ENCODE measurements at regions not wholly inside any gene's neighbourhood (a gene's known extent, or its start where the extent isn't known, plus 50 kb on each side); places are given as distances from the start of the nearest gene placed in this dataset.

DNA sequence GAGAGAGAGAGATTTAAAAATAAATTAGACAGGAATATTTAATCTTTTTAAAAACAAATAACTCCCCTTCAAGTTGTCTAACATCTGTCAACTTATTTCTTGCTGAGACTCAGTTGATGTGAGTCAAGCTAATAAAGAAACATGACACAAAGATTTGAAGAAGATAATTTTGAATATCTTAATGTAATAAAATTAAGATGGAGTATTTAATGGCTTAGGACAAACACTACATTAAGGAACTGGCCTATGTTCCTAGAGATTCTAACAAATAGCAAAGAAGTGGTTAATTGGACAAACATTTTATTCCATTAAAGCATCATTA, 134.0 kb downstream of the INSIG2 start:
- Histone ChIP-seq H3K9ac (ENCODE audit: low read depth in 1 of 2, low read length in 2 of 2) (no peak overlapping the region), H3K27ac (ENCODE audit: low read depth in 2 of 2, low read length in 2 of 2) (no peak overlapping the region), H3K4me3 (ENCODE audit: low read length in 2 of 2) (no peak overlapping the region), H3K4me1 (ENCODE audit: control insufficient read depth in 2 of 2, insufficient read depth in 2 of 2, low read length in 2 of 2) (peaks cover 10 to 11% of the 10 kb centered on the region in 2 donors), H3K36me3 (ENCODE audit: control insufficient read depth in 2 of 2, insufficient read depth in 2 of 2, low read length in 2 of 2) (no peaks in the 10 kb centered on the region), H3K27me3 (ENCODE audit: control insufficient read depth in 2 of 2, insufficient read depth in 2 of 2, low read length in 2 of 2) (peaks cover 39 to 59% of the 10 kb centered on the region in 2 donors), H3K9me3 (ENCODE audit: control insufficient read depth in 2 of 2, low read length in 2 of 2) (no peaks in the 10 kb centered on the region)

DNA sequence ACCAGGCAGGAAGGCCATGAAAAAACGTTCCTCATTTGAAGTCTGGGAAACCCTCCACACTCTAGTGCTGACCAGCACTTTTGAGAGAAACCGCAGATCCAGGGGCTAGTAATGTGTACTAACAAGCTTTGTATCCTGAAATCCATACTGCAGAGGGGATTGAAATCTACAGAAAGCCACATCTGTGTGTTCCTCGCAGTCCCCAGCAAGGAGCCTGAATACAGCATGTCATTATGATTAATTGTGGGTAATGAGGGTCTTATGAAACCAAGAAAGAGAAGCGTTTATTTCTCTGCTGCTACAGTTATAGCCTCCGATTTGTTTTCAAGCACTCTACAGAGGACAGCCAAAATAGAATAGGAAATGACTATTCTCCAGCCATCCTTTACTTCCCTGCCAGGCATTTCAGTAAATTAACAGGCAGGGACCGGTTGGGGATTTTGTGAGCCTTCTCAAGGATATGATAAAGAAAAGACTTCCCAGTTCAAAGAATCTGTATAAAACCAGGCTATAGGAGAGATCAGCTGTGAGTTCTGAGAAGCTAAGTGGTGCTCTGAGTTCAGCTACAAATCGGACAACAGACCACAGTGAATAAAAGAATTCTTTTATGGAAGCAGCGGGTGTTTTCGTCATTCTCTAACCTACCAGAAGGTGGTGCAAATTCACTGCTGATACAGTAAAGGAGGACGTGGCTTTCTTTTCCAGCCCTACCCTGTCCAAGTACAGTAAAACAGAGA, 133.4 kb downstream of the INSIG2 start:
- H3K27ac ChIP-seq (ENCODE audit: low read depth in 2 of 2, low read length in 2 of 2): no peak overlapping the region
- peaks cover 36 to 57% of the 10 kb centered on the region in 2 donors for H3K27me3 ChIP-seq (ENCODE audit: control insufficient read depth in 2 of 2, insufficient read depth in 2 of 2, low read length in 2 of 2)
- H3K9me3 ChIP-seq (ENCODE audit: control insufficient read depth in 2 of 2, low read length in 2 of 2): no peaks in the 10 kb centered on the region
- peaks cover 10 to 11% of the 10 kb centered on the region in 2 donors for H3K4me1 ChIP-seq (ENCODE audit: control insufficient read depth in 2 of 2, insufficient read depth in 2 of 2, low read length in 2 of 2)
- no peak overlapping the region for H3K9ac ChIP-seq (ENCODE audit: low read depth in 1 of 2, low read length in 2 of 2)
- H3K36me3 ChIP-seq (ENCODE audit: control insufficient read depth in 2 of 2, insufficient read depth in 2 of 2, low read length in 2 of 2): no peaks in the 10 kb centered on the region
- H3K4me3 ChIP-seq (ENCODE audit: low read length in 2 of 2): no peak overlapping the region

DNA sequence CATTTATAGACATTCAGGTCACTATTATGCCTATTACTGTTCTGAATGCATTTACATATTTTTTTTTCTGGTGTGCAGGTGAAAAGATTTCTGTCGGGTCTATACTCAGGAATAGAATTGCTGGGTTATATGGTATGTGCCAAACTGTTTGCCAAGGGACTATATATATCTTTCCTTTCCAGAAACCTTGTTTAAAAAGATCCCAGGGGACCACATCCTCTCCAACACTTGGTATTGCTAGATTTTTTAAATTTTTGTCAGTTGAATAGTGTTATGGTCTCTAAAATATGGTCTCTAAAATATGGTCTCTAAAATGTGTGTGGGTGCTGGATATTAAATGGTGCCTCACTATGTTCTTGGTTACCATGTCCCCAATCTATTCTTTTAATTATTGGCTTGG, 131.3 kb downstream of the INSIG2 start:
- H3K4me3 ChIP-seq (ENCODE audit: low read length in 2 of 2): no peak overlapping the region
- no peak overlapping the region for H3K9ac ChIP-seq (ENCODE audit: low read depth in 1 of 2, low read length in 2 of 2)
- no peaks in the 10 kb centered on the region for H3K36me3 ChIP-seq (ENCODE audit: control insufficient read depth in 2 of 2, insufficient read depth in 2 of 2, low read length in 2 of 2)
- peaks cover 10 to 11% of the 10 kb centered on the region in 2 donors for H3K4me1 ChIP-seq (ENCODE audit: control insufficient read depth in 2 of 2, insufficient read depth in 2 of 2, low read length in 2 of 2)
- peaks cover 20 to 39% of the 10 kb centered on the region in 2 donors for H3K27me3 ChIP-seq (ENCODE audit: control insufficient read depth in 2 of 2, insufficient read depth in 2 of 2, low read length in 2 of 2)
- H3K9me3 ChIP-seq (ENCODE audit: control insufficient read depth in 2 of 2, low read length in 2 of 2): no peaks in the 10 kb centered on the region
- H3K27ac ChIP-seq (ENCODE audit: low read depth in 2 of 2, low read length in 2 of 2): no peak overlapping the region

DNA sequence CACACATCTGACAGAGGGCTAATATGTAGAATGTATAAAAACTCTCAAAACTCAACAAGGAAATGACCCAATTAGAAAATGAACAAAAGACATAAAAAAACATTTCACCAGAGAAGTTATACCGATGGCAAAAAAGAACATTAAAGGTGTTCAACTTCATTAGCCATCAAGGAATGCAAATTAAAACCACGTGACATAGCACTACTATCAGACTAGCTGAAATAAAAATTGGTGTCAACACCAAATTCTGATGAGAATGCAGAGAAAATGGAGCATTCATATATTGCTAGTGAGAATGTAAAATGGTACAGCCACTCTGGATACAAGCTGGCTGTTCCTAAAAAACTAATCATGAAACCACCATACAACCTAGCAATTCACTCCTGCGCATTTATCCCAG, 128.0 kb downstream of the INSIG2 start:
- H3K27ac ChIP-seq (ENCODE audit: low read depth in 2 of 2, low read length in 2 of 2): no peak overlapping the region
- no peak overlapping the region for H3K9ac ChIP-seq (ENCODE audit: low read depth in 1 of 2, low read length in 2 of 2)
- H3K9me3 ChIP-seq (ENCODE audit: control insufficient read depth in 2 of 2, low read length in 2 of 2): no peaks in the 10 kb centered on the region
- no peaks in the 10 kb centered on the region for H3K4me1 ChIP-seq (ENCODE audit: control insufficient read depth in 2 of 2, insufficient read depth in 2 of 2, low read length in 2 of 2)
- no peak overlapping the region for H3K4me3 ChIP-seq (ENCODE audit: low read length in 2 of 2)
- H3K27me3 ChIP-seq (ENCODE audit: control insufficient read depth in 2 of 2, insufficient read depth in 2 of 2, low read length in 2 of 2): peaks cover 11 to 18% of the 10 kb centered on the region in 2 donors
- no peaks in the 10 kb centered on the region for H3K36me3 ChIP-seq (ENCODE audit: control insufficient read depth in 2 of 2, insufficient read depth in 2 of 2, low read length in 2 of 2)

DNA sequence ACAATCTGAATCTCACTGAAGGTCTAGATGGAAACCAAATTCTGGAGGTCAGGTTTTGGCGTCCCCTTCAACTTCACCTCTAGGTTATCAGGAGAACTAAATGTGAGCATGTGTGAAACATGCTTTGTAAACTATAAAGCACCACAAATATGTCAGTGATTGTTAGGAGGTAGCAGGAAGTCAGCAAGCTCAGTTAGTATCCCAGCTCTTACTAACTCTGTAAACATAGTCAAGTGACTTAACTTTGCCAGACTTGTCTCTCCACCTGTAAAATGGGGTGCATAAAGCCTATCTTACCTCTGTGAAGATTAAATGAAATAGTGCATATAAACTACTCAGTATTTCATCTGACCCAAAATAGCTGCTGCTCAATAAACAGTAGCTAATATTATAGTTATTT, 121.5 kb downstream of the INSIG2 start:
- H3K9ac ChIP-seq (ENCODE audit: low read depth in 1 of 2, low read length in 2 of 2): no peak overlapping the region
- no peaks in the 10 kb centered on the region for H3K36me3 ChIP-seq (ENCODE audit: control insufficient read depth in 2 of 2, insufficient read depth in 2 of 2, low read length in 2 of 2)
- no peak overlapping the region for H3K4me3 ChIP-seq (ENCODE audit: low read length in 2 of 2)
- H3K27me3 ChIP-seq (ENCODE audit: control insufficient read depth in 2 of 2, insufficient read depth in 2 of 2, low read length in 2 of 2): peaks cover 8 to 14% of the 10 kb centered on the region in 2 donors
- no peak overlapping the region for H3K27ac ChIP-seq (ENCODE audit: low read depth in 2 of 2, low read length in 2 of 2)
- H3K4me1 ChIP-seq (ENCODE audit: control insufficient read depth in 2 of 2, insufficient read depth in 2 of 2, low read length in 2 of 2): no peaks in the 10 kb centered on the region
- H3K9me3 ChIP-seq (ENCODE audit: control insufficient read depth in 2 of 2, low read length in 2 of 2): no peaks in the 10 kb centered on the region

DNA sequence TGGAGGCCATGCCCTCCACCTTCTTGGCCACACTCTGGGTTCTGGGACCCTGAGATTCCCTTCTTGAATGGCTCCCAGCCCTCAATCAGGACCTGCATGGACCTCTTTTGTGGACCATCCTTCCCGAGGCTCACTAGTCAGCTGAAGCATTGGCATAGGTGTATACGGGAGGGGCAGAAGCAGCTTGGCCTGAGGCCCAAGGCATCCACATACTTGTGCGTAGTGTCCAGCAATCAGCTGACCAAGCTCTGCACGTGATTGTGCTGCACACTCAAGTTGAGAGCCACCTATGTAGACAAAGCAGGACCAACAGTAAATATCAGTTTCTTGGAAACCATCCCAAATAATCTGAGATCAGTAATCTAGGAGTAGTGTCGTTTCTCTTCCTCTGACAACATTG, 119.6 kb downstream of the INSIG2 start:
- H3K27me3 ChIP-seq (ENCODE audit: control insufficient read depth in 2 of 2, insufficient read depth in 2 of 2, low read length in 2 of 2): peaks cover 8 to 12% of the 10 kb centered on the region in 2 donors
- H3K9ac ChIP-seq (ENCODE audit: low read depth in 1 of 2, low read length in 2 of 2): no peak overlapping the region
- no peaks in the 10 kb centered on the region for H3K4me1 ChIP-seq (ENCODE audit: control insufficient read depth in 2 of 2, insufficient read depth in 2 of 2, low read length in 2 of 2)
- H3K36me3 ChIP-seq (ENCODE audit: control insufficient read depth in 2 of 2, insufficient read depth in 2 of 2, low read length in 2 of 2): no peaks in the 10 kb centered on the region
- no peak overlapping the region for H3K4me3 ChIP-seq (ENCODE audit: low read length in 2 of 2)
- no peaks in the 10 kb centered on the region for H3K9me3 ChIP-seq (ENCODE audit: control insufficient read depth in 2 of 2, low read length in 2 of 2)
- no peak overlapping the region for H3K27ac ChIP-seq (ENCODE audit: low read depth in 2 of 2, low read length in 2 of 2)

DNA sequence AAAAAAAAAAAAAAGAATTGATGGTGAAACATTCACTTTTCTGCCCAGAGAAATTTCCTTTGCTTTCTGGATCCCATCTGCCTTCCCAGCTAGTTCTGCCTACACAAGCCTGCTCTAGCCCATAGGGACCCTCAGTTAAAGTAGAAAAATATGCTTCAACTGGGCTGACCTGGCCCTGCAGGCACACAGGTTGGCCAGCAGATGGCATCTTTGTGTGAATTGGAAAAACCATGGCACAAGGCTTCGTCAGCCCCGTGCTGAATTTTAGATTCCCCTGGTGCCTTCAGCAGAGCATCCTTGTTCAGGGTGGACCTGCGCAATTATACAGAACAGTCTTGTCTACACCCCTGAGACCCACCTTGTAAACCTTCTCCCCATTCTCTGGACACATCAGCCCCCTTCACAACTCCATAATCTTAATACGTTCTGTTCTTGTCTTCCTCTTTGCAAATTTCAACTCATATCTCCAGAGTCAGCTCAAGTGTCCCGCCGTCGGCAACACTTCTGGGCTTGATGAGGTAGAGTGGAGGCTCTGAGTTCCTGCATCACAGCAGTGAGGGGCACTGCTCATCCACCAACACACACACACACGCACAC, 114.5 kb downstream of the INSIG2 start:
- Histone ChIP-seq H3K4me3 (ENCODE audit: low read length in 2 of 2) (no peak overlapping the region), H3K36me3 (ENCODE audit: control insufficient read depth in 2 of 2, insufficient read depth in 2 of 2, low read length in 2 of 2) (no peaks in the 10 kb centered on the region), H3K9ac (ENCODE audit: low read depth in 1 of 2, low read length in 2 of 2) (no peak overlapping the region), H3K4me1 (ENCODE audit: control insufficient read depth in 2 of 2, insufficient read depth in 2 of 2, low read length in 2 of 2) (no peaks in the 10 kb centered on the region), H3K9me3 (ENCODE audit: control insufficient read depth in 2 of 2, low read length in 2 of 2) (no peaks in the 10 kb centered on the region), H3K27me3 (ENCODE audit: control insufficient read depth in 2 of 2, insufficient read depth in 2 of 2, low read length in 2 of 2) (peaks cover 0 to 8% of the 10 kb centered on the region in 2 donors), H3K27ac (ENCODE audit: low read depth in 2 of 2, low read length in 2 of 2) (no peak overlapping the region)

DNA sequence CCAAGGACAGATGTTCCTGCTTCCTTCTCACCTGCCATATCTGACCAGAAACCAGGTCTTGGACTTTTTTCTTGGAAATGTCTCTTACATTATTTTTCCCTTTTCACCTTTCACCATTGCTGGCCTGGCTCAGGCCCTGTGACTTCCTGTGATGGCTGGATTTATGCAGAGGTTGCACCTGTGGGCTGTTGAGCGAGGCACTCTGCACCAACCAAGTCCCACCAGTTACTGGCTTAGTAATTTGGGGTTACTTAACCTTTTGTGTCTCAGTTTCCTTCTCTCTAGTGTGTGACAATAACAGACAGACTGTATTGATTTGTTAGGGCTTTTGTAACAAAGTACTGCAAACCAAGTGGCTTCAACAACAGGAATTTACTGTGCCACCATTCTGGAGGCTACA, 110.0 kb downstream of the INSIG2 start:
- H3K36me3 ChIP-seq (ENCODE audit: control insufficient read depth in 2 of 2, insufficient read depth in 2 of 2, low read length in 2 of 2): no peaks in the 10 kb centered on the region

DNA sequence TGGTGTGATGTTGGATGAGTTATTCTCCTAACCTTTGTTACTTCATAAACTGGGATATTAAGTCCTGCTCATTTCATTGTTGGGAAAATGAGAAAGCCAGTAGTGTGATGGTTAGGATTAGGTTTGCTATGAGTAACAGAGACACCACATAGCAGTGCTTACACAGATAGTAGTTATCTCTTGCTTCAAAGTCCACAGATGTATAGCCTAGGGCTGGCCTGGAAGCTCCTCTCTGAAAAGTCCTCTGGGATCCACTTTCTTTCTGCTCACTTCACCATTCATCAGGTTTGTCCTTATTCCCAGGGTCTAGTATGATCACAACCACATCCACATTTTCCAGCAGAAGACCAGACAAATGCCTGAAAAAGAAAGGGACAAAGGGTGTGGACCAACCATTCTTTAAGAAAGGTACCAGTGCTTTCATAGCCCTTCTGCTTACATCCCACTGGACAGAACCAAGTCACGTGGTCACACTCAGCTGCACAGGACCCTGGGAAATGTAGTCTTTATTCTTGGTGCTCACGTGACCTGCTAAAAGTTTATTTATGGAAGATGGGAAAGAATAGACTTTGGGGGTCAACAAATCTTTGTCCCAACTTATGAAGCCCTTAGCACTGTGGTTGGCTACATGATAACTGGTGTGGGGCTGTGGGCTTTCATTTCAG, 108.9 kb downstream of the INSIG2 start:
- Histone ChIP-seq H3K4me3 (ENCODE audit: low read length in 2 of 2) (no peak overlapping the region), H3K27me3 (ENCODE audit: control insufficient read depth in 2 of 2, insufficient read depth in 2 of 2, low read length in 2 of 2) (peaks cover 2 to 3% of the 10 kb centered on the region in 2 donors), H3K9ac (ENCODE audit: low read depth in 1 of 2, low read length in 2 of 2) (no peak overlapping the region), H3K36me3 (ENCODE audit: control insufficient read depth in 2 of 2, insufficient read depth in 2 of 2, low read length in 2 of 2) (no peaks in the 10 kb centered on the region), H3K27ac (ENCODE audit: low read depth in 2 of 2, low read length in 2 of 2) (no peak overlapping the region), H3K4me1 (ENCODE audit: control insufficient read depth in 2 of 2, insufficient read depth in 2 of 2, low read length in 2 of 2) (no peaks in the 10 kb centered on the region), H3K9me3 (ENCODE audit: control insufficient read depth in 2 of 2, low read length in 2 of 2) (no peaks in the 10 kb centered on the region)

More for the DNA sequence above, 110.0 kb downstream of the INSIG2 start:
- Histone ChIP-seq H3K27ac (ENCODE audit: low read depth in 2 of 2, low read length in 2 of 2) (no peak overlapping the region), H3K9me3 (ENCODE audit: control insufficient read depth in 2 of 2, low read length in 2 of 2) (no peaks in the 10 kb centered on the region), H3K4me3 (ENCODE audit: low read length in 2 of 2) (no peak overlapping the region), H3K9ac (ENCODE audit: low read depth in 1 of 2, low read length in 2 of 2) (no peak overlapping the region), H3K27me3 (ENCODE audit: control insufficient read depth in 2 of 2, insufficient read depth in 2 of 2, low read length in 2 of 2) (peaks cover 2 to 6% of the 10 kb centered on the region in 2 donors), H3K4me1 (ENCODE audit: control insufficient read depth in 2 of 2, insufficient read depth in 2 of 2, low read length in 2 of 2) (no peaks in the 10 kb centered on the region)

DNA sequence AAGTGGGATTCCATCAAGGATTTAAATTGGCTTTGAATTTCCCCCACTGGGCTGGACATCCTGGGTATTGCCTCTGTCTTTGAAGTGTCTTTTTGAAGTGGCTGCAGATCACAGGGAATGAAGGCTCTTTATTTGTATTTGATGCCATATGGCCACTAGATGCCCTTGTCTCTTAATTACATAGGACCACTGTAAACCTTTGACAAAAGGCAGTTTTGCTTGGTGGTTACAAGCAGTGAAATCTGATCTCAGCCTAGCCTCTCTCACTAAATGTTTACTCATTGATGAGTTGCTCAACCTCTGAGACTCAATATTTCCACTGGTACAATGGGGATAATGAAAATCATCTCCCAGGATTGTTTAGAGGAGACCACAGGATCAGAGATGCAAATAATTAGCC, 102.2 kb downstream of the INSIG2 start:
- H3K27ac ChIP-seq (ENCODE audit: low read depth in 2 of 2, low read length in 2 of 2): no peak overlapping the region
- no peak overlapping the region for H3K9ac ChIP-seq (ENCODE audit: low read depth in 1 of 2, low read length in 2 of 2)
- H3K36me3 ChIP-seq (ENCODE audit: control insufficient read depth in 2 of 2, insufficient read depth in 2 of 2, low read length in 2 of 2): no peaks in the 10 kb centered on the region
- no peak overlapping the region for H3K4me3 ChIP-seq (ENCODE audit: low read length in 2 of 2)
- no peaks in the 10 kb centered on the region for H3K9me3 ChIP-seq (ENCODE audit: control insufficient read depth in 2 of 2, low read length in 2 of 2)
- H3K27me3 ChIP-seq (ENCODE audit: control insufficient read depth in 2 of 2, insufficient read depth in 2 of 2, low read length in 2 of 2): peaks cover 0 to 2% of the 10 kb centered on the region in 2 donors
- H3K4me1 ChIP-seq (ENCODE audit: control insufficient read depth in 2 of 2, insufficient read depth in 2 of 2, low read length in 2 of 2): peaks cover 0 to 7% of the 10 kb centered on the region in 2 donors
